ENCODE measurements at regions not wholly inside any gene's neighbourhood (a gene's known extent, or its start where the extent isn't known, plus 50 kb on each side); places are given as distances from the start of the nearest gene placed in this dataset.

DNA sequence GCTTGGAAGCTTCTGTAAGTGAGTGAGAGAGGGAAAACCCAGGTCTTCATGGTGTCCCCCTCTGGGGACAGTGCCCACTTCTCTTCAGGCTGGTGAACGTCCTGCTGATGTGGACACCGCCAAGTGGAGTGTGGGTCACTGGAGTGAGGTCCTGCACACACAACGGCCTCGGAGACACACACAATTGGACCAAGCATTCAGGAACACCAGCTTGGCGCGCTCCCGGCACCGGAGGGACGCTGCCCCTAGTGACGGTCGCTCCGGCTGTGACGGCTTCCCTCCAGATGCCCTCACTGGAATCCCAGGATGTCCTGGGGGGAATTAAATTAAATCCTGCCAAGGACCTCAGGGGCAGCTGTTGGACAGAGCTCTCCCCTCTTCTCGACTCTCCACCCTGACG is 123.1 kb downstream of the ZNF664 start:
- no peak for DNase-seq (ENCODE audit: low read depth in 2 of 2)

GRCh38 chr12:124096869-124097434 is 123.9 kb downstream of the ZNF664 start:
- DNase-seq (ENCODE audit: low read depth in 2 of 2): no peak

DNA sequence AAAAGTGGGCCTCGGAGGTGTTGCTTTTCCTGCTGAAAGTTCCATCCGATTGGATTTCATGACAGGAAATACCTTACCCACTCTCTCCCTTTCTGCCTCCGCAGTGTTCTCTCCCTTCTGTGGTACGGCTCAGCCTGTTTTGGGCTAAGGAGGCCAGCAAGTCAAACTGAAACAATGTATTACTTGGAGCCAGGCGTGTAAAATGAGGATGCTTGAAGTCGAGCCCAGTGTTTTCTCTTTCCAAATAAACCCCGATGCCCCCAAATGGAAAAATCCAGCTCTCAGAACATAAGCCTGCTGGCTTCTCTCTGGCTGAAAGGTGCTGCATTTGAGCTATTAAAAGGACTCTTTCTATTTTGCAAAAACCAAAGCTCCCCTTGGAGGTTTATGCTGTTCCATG is 124.7 kb downstream of the ZNF664 start:
- DNase-seq (ENCODE audit: low read depth in 2 of 2): no peak

DNA sequence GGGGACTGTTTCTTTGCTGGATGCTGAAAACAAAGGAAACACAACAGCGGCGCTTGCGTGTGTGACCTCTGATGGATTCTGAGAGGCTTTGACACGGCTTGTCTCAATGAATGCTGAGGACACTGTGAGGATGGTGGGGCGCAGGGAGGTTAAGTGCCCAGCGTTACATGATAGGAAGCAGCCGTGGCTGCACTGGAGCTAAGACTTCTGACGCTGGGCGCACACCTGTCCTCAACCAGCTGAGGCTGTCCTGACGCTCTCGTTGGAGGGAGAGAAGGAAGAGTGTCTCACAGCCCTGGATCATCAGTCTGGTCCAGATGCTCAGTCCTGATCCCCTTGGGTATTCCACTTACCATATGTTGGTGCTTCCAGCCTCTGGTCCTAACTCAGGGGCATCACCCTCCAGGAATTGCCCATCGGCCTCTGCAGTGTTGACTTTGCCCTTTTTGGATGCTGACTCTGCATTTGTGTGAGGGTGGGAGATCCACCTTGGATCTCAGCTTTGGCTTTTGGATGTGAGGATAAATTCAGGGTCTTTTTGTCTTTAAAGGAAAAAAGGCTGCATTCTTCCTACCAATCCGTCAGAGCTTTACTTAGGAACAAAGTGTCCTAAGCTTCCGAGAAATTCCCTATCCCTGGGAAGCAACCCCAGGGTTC is 125.2 kb downstream of the ZNF664 start:
- no peak for DNase-seq (ENCODE audit: low read depth in 2 of 2)

DNA sequence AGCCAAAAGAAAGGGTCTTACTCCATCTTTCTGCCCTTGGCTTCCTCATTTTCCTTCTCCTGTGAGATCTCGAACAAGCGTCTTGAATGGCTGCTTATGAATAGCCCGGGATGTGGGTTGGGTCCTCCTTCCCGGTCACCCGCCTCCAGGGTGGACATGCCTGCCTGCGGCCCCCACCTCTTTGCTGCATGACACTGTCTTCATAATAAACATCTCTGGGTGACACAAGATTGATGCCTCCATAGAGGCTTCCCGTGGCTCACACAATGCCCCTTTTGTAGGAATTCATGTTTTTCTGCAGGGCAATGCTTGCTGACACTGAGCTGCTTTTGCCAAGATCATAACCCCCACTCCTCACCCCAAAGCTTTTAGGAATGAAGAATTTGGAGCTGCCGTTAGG is 125.9 kb downstream of the ZNF664 start:
- DNase-seq (ENCODE audit: low read depth in 2 of 2): no peak

DNA sequence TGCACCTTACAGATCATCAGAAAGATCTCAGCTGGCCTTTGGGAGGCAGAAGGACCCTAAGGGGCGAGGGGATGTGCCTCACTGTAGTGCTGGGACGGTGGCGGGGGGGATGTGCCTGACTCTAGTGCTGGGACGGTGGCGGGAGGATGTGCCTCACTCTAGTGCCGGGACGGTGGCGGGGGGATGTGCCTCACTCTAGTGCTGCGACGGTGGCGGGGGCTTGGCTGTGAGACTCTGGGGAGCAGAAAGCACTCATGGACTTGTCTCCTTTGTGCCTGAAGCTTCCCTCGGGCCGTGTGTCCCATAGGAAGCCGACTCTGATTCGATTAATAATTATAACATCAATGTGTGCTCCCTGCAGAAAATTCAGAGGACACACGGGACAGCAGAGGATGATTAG is 126.6 kb downstream of the ZNF664 start:
- DNase-seq (ENCODE audit: low read depth in 2 of 2): no peak

- DNase-seq (ENCODE audit: low read depth in 2 of 2): no peak
These were observed 127.7 kb downstream of the ZNF664 start for GRCh38 chr12:124100572-124101178.

GRCh38 chr12:124105546-124105945 is 132.5 kb downstream of the ZNF664 start:
- DNase-seq (ENCODE audit: low read depth in 2 of 2): no peak

- DNase-seq (ENCODE audit: low read depth in 2 of 2): no peak
These were observed 134.3 kb downstream of the ZNF664 start for GRCh38 chr12:124107351-124107750.

DNA sequence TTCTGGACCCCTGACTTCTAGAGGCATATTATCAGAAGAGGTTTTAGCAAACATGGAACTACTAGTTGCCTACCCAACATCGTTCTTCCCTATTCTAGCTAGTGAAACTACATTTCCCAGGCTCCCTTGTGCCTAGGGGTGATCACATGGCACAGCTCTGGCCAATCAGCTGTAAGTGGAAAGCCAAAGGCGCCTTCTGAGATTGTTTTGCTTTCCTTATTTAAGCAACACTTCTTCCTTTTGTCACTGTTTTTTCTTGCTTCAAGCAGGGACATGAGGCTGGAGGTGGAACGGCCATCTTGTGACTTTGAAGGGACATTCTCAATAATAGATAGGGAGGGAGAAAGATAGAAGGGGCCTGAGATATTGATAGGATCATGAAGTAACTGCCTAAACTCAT is 136.7 kb downstream of the ZNF664 start:
- no peak for DNase-seq (ENCODE audit: low read depth in 2 of 2)

GRCh38 chr12:124110372-124110883 is 137.4 kb downstream of the ZNF664 start:
- DNase-seq (ENCODE audit: low read depth in 2 of 2): no peak

- DNase-seq (ENCODE audit: low read depth in 2 of 2): no peak
These were observed 138.0 kb downstream of the ZNF664 start for GRCh38 chr12:124111006-124111405.

GRCh38 chr12:124114316-124114715 is 141.3 kb downstream of the ZNF664 start:
- no peak for DNase-seq (ENCODE audit: low read depth in 2 of 2)

DNA sequence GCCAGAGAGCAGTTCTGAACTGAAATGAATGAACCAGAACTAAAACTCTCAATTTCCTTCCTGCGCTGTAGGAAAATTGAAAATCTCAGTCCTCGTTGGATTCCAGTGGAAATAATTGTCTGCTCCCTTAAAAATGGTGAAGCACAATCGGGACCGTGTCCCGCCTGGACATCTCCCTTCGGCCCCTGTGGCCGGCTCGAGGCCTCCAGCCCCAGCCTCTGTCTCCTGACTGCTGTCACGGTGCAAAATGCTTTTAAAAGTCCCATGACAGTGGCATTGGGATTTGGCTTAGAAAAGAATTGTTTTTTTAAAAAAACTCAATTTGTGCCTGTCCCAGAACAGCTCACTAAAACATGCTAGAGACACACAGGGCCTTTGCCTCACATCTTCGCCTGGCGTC is 142.5 kb downstream of the ZNF664 start:
- DNase-seq (ENCODE audit: low read depth in 2 of 2): no peak

GRCh38 chr12:124115976-124116690 is 143.1 kb downstream of the ZNF664 start:
- DNase-seq (ENCODE audit: low read depth in 2 of 2): no peak

GRCh38 chr12:124120739-124121138 is 147.7 kb downstream of the ZNF664 start:
- DNase-seq (ENCODE audit: low read depth in 2 of 2): no peak

DNA sequence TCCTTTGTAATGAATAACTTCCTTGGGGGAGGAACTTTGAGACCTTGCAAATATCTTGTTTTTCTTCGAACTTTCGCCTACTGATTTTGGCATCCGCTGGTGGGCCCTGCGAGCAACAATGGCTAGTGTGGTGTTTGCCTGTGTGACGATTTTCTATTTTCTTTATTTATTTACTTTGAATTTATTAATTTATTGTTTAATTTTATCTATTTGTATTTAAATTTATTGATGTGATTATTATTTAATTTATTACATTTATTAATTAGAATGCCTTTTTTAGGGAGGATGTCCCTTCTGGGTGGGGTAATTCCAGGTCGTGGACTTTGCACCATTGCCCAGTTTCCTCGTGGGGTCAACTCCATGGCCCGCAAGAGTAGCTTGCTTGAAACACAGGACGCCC is 149.7 kb downstream of the ZNF664 start:
- no peak for DNase-seq (ENCODE audit: low read depth in 2 of 2)

DNA sequence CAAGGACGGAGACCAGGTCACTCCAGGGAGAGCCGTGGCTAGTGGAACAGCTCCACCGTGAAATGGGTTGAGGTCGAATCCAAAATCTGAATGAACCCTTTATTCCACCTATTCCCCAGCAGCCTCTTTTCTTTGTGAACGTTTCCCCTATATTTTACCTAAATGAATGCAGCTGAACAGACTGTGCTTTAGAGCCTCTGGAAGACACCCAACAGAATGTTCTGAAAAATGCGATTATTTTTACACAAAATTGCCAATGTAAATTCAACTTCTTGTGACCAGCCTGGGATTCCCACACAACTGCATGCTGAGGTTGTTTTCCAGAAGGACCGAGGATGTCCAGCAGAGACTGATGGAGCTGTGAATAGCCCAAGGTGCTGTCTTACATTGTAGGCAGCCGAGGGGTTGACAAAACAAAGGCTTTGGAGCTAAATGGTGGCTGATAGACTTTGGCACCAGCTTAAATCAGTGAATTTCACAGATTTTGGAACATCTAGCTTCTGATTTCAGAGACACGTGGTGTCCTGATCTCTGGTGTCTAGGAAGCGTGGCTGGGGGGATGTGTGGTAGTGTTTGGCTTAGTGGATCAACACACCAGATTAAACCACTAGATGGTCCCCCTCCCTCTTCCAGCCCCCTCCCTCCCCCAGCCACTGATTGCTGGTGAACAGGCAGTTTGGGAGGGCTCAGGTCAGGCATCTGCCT is 150.4 kb downstream of the ZNF664 start:
- no peak for DNase-seq (ENCODE audit: low read depth in 2 of 2)

GRCh38 chr12:124125203-124125871 is 152.3 kb downstream of the ZNF664 start:
- DNase-seq (ENCODE audit: low read depth in 2 of 2): no peak

DNA sequence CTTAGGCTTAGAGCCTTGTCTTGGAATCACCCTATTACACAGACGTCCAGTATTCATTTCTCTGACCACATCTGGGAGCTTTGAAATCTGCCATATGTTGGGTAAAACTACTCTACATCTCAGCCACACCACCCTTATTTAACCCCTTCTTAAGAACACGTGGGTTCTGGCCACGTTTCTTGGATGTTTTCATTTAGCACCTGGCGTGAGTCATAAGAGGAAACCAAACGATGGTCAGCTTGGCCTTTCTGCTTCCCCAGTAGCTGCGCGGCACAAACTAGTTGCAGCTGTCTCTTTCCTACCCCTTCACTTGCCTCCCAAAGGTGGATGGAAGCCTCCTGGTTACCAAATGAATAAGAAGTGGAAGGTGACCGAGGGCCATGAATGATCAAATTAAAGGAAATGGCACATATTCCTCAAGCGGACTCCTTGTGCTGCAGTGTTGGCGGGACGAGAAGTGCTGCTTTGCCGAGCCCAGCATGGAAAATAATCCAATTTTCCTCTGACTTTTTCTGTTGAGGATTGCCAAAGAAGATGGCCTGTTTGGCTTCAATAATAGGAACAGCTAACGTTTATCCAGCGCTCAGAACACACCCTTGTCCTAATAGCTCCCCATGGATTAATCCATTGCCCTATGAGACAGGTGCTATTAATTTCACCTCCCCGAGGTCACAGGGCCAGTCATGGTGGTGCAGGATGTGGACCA is 154.1 kb downstream of the ZNF664 start:
- DNase-seq (ENCODE audit: low read depth in 2 of 2): no peak

GRCh38 chr12:124129132-124129531 is 156.1 kb downstream of the ZNF664 start:
- DNase-seq (ENCODE audit: low read depth in 2 of 2): no peak

Data from stimulated activated CD4-positive, alpha-beta T cell treated with anti-CD3 and anti-CD28 coated beads, Interleukin-15, amount 100 ng/mL, for 48 hours (primary cell).